T-cell (primary cell): ENCODE measurements at regions not wholly inside any gene's neighbourhood (a gene's known extent, or its start where the extent isn't known, plus 50 kb on each side); places are given as distances from the start of the nearest gene placed in this dataset.

Source experiments
- ATAC-seq, 4 experiments: fragments of 200-7000 bp in 3 of 4; fragments of 150-1000 bp in 1 of 4; cut with Tn5 transposase; replicated peaks in 1 of 4; 1 replicate in 3 of 4; 2 replicates in 1 of 4; pipeline ENCODE4 v1.10.0; 2021; ENCODE audit warnings: moderate library complexity in 3 of 4, mild to moderate bottlenecking in 2 of 4, moderate number of reproducible peaks in 1 of 4
- CTCF ChIA-PET, 2 donors: fragments of 300-600 bp; sonication (Branson Sonifier 250); formaldehyde crosslinking; loops; one replicate each; lab custom pipeline; 2022; ENCODE audit warnings: antibody characterized with exemption in 2 of 2; lab: Charles Lee
- POLR2A ChIA-PET, 2 donors: fragments of 300-600 bp; sonication (Branson Sonifier 250); formaldehyde crosslinking; loops; one replicate each; lab custom pipeline; 2022; ENCODE audit warnings: antibody characterized with exemption in 2 of 2; lab: Charles Lee
- DNase-seq, 35 experiments: peaks; one replicate each; pipeline versions ENCODE4 v3.0.0 to v3.0.0-alpha.2; 2013 to 2023
- H3K27ac ChIP-seq: one replicate; pipeline ENCODE4 v1.5.1; 2013; ENCODE audit warnings: low read length
- H3K27me3 ChIP-seq, 2 experiments: replicated peaks in 1 of 2; 1 replicate in 1 of 2; 2 replicates in 1 of 2; pipeline versions ENCODE4 v1.6.1 to v1.7.0; 2013; ENCODE audit warnings: low read length in 1 of 2, mixed read lengths in 1 of 2; ENCODE audit not compliant: control insufficient read depth in 2 of 2, insufficient read depth in 2 of 2; ENCODE audit errors: extremely low read depth in 1 of 2
- H3K36me3 ChIP-seq, 2 donors: 1 replicate in 1 of 2; 2 replicates in 1 of 2; pipeline versions ENCODE4 v1.6.1 to v1.7.0; 2013; ENCODE audit warnings: low read length in 1 of 2; ENCODE audit not compliant: control insufficient read depth in 2 of 2, insufficient read depth in 1 of 2; ENCODE audit errors: extremely low read depth in 1 of 2
- H3K4me1 ChIP-seq, 2 experiments: 1 replicate in 1 of 2; 2 replicates in 1 of 2; pipeline versions ENCODE4 v1.6.1 to v1.7.0; 2013; ENCODE audit warnings: low read length in 2 of 2, mixed read lengths in 1 of 2; ENCODE audit not compliant: insufficient read depth in 2 of 2, control insufficient read depth in 1 of 2; ENCODE audit errors: extremely low read depth in 1 of 2
- H3K4me3 ChIP-seq, 2 donors: 1 replicate in 1 of 2; 2 replicates in 1 of 2; pipeline versions ENCODE4 v1.5.1 to v1.7.0; 2013; ENCODE audit warnings: mild to moderate bottlenecking in 2 of 2, low read length in 1 of 2, moderate library complexity in 1 of 2; ENCODE audit not compliant: control insufficient read depth in 1 of 2; ENCODE audit errors: extremely low read depth in 1 of 2
- H3K9me3 ChIP-seq: 2 replicates; pipeline ENCODE4 v1.7.0; 2013
- H3K27ac Mint-ChIP-seq, 2 donors: one replicate each; pipeline ENCODE4 v1.8.0; 2020 to 2021; ENCODE audit warnings: mild to moderate bottlenecking in 2 of 2, mixed read lengths in 2 of 2
- H3K27me3 Mint-ChIP-seq, 2 donors: one replicate each; pipeline ENCODE4 v1.8.0; 2021 to 2022; ENCODE audit warnings: mixed read lengths in 2 of 2
- H3K36me3 Mint-ChIP-seq: one replicate; pipeline ENCODE4 v1.8.0; 2021; ENCODE audit warnings: mixed read lengths
- H3K4me1 Mint-ChIP-seq, 3 donors: one replicate each; pipeline ENCODE4 v1.8.0; 2020 to 2022; ENCODE audit warnings: mixed read lengths in 3 of 3, mild to moderate bottlenecking in 1 of 3
- H3K4me3 Mint-ChIP-seq, 3 donors: one replicate each; pipeline ENCODE4 v1.8.0; 2020 to 2022; ENCODE audit warnings: mild to moderate bottlenecking in 3 of 3, mixed read lengths in 3 of 3, moderate library complexity in 3 of 3
- H3K9me3 Mint-ChIP-seq, 3 donors: one replicate each; pipeline ENCODE4 v1.8.0; 2020 to 2022; ENCODE audit warnings: mixed read lengths in 3 of 3
- WGBS: methylation state at CpG from one replicate; pipeline ENCODE4 v1.1.5; 2013; ENCODE audit warnings: missing lambda C conversion rate; ENCODE audit not compliant: insufficient coverage; 5-methylcytosine and 5-hydroxymethylcytosine counted together

DNA sequence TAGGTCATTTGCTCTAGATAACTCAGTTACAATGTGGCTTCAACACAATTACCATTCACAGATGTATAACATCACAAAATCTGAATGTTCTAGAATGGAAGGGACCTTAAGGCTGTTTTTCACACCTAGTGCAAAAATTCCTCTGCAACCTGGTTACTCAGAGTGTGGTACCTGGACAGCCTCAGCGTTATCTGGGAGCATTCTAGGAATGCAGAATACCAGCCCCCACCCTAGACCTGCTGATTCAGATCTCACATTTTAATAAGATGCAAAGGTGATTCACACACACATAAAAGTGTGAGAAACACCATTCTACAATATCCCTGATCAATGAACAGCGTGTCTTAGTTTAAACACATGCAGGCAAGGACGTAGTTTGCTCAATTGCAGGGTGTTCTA, 233.1 kb downstream of the TDRD15 start:
- no peak overlapping the region for H3K27ac Mint-ChIP-seq
- Histone ChIP-seq H3K36me3 (no peaks in the 10 kb centered on the region), H3K9me3 (no peaks in the 10 kb centered on the region), H3K4me1 (no peaks in the 10 kb centered on the region), H3K27ac (no peak overlapping the region), H3K27me3 (peaks cover 0 to 4% of the 10 kb centered on the region in 2 experiments), H3K4me3 (no peak overlapping the region)
- ChIA-PET POLR2A (no interaction called here), CTCF (no interaction called here)
- no peaks in the 10 kb centered on the region for H3K4me1 Mint-ChIP-seq
- no peak overlapping the region for H3K4me3 Mint-ChIP-seq
- peaks cover 0 to 22% (median under 1%) of the 10 kb centered on the region in 3 donors for H3K9me3 Mint-ChIP-seq
- DNase-seq (no peak), ATAC-seq (no peak)
- 33% methylated on average over 1 of the region's 3 CpGs for WGBS
- no peaks in the 10 kb centered on the region for H3K27me3 Mint-ChIP-seq
- no peaks in the 10 kb centered on the region for H3K36me3 Mint-ChIP-seq

DNA sequence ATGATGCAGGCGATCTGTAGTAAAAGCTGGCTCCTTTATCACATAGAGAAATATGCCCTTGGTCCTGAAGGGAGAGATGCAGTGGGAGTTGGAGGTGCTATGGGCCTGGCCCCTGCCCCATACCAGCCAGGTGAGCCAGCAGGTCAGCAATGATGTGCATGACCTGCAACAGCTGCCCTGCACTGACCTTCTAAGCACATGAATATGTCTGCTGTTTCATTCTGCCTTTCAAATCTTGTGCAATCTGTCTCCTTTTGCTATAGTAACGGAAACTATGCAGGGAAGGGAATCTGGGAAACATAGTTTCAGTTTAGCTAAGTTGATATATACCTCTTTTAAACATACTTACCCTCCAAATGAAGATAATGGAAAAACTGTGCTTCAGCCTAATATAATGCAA, 235.2 kb downstream of the TDRD15 start:
- DNase-seq: no peak
- ChIA-PET POLR2A (no interaction called here), CTCF (no interaction called here)
- no peak overlapping the region for H3K27ac Mint-ChIP-seq
- no peaks in the 10 kb centered on the region for H3K4me1 ChIP-seq
- H3K4me3 ChIP-seq: no peak overlapping the region
- ATAC-seq: no peak
- H3K4me1 Mint-ChIP-seq: no peaks in the 10 kb centered on the region
- no peaks in the 10 kb centered on the region for H3K36me3 ChIP-seq
- no peaks in the 10 kb centered on the region for H3K9me3 ChIP-seq
- H3K9me3 Mint-ChIP-seq: peaks cover 0 to 17% (median 5%) of the 10 kb centered on the region in 3 donors
- no CpG with 5 or more reads among the region's 2 CpGs for WGBS
- H3K27ac ChIP-seq: no peak overlapping the region
- no peaks in the 10 kb centered on the region for H3K36me3 Mint-ChIP-seq
- no peaks in the 10 kb centered on the region for H3K27me3 Mint-ChIP-seq
- peaks cover 0 to 4% of the 10 kb centered on the region in 2 experiments for H3K27me3 ChIP-seq
- H3K4me3 Mint-ChIP-seq: no peak overlapping the region

GRCh38 chr2:21361384-21361783, 237.6 kb downstream of the TDRD15 start:
- peaks cover 0 to 2% of the 10 kb centered on the region in 2 experiments for H3K27me3 ChIP-seq
- no peaks in the 10 kb centered on the region for H3K9me3 ChIP-seq
- H3K4me3 ChIP-seq: no peak overlapping the region
- Mint-ChIP-seq H3K4me1 (no peaks in the 10 kb centered on the region), H3K27me3 (no peaks in the 10 kb centered on the region), H3K36me3 (no peaks in the 10 kb centered on the region), H3K9me3 (peaks cover 0 to 15% (median 5%) of the 10 kb centered on the region in 3 donors), H3K4me3 (no peak overlapping the region), H3K27ac (no peak overlapping the region)
- ChIA-PET POLR2A (no interaction called here), CTCF (interaction anchor here in 1 of 2 donors (0.6 kb wide), 1 partner anchor 1567 kb away, joined by 3 read pairs; no protein-coding TSS in a partner anchor)
- no peak for DNase-seq
- no peaks in the 10 kb centered on the region for H3K36me3 ChIP-seq
- H3K4me1 ChIP-seq: no peaks in the 10 kb centered on the region
- WGBS: 40% methylated on average over 1 of the region's 3 CpGs
- no peak overlapping the region for H3K27ac ChIP-seq
- no peak for ATAC-seq

GRCh38 chr2:21361957-21362486, 238.3 kb downstream of the TDRD15 start:
- WGBS: no CpG with 5 or more reads among the region's 5 CpGs
- CTCF ChIA-PET: interaction anchor here in 1 of 2 donors (0.6 kb wide), 1 partner anchor 1567 kb away, joined by 3 read pairs; no protein-coding TSS in a partner anchor
- no peaks in the 10 kb centered on the region for H3K27me3 ChIP-seq
- no peak overlapping the region for H3K4me3 ChIP-seq
- POLR2A ChIA-PET: no interaction called here
- H3K27me3 Mint-ChIP-seq: no peaks in the 10 kb centered on the region
- H3K4me1 ChIP-seq: no peaks in the 10 kb centered on the region
- H3K27ac ChIP-seq: no peak overlapping the region
- no peaks in the 10 kb centered on the region for H3K4me1 Mint-ChIP-seq
- H3K9me3 ChIP-seq: no peaks in the 10 kb centered on the region
- peaks cover 0 to 15% (median 5%) of the 10 kb centered on the region in 3 donors for H3K9me3 Mint-ChIP-seq
- no peak overlapping the region for H3K4me3 Mint-ChIP-seq
- no peak overlapping the region for H3K27ac Mint-ChIP-seq
- H3K36me3 ChIP-seq: no peaks in the 10 kb centered on the region
- DNase-seq: no peak
- no peak for ATAC-seq
- no peaks in the 10 kb centered on the region for H3K36me3 Mint-ChIP-seq

- Mint-ChIP-seq H3K27me3 (no peaks in the 10 kb centered on the region), H3K4me3 (no peak overlapping the region), H3K36me3 (no peaks in the 10 kb centered on the region), H3K9me3 (peaks cover 0 to 12% (median 5%) of the 10 kb centered on the region in 3 donors), H3K27ac (no peak overlapping the region), H3K4me1 (no peaks in the 10 kb centered on the region)
- ChIA-PET POLR2A (no interaction called here), CTCF (no interaction called here)
- ATAC-seq (no peak), DNase-seq (no peak)
- H3K9me3 ChIP-seq: no peaks in the 10 kb centered on the region
- WGBS: 67% methylated on average over 1 of the region's 3 CpGs
- H3K4me1 ChIP-seq: no peaks in the 10 kb centered on the region
- H3K27ac ChIP-seq: no peak overlapping the region
- H3K4me3 ChIP-seq: no peak overlapping the region
- H3K36me3 ChIP-seq: no peaks in the 10 kb centered on the region
- H3K27me3 ChIP-seq: no peaks in the 10 kb centered on the region
Observed at GRCh38 chr2:21363364-21363763, 239.6 kb downstream of the TDRD15 start.

- Histone ChIP-seq H3K27ac (no peak overlapping the region), H3K4me1 (no peaks in the 10 kb centered on the region), H3K36me3 (no peaks in the 10 kb centered on the region), H3K4me3 (no peak overlapping the region), H3K27me3 (no peaks in the 10 kb centered on the region), H3K9me3 (no peaks in the 10 kb centered on the region)
- ChIA-PET CTCF (no interaction called here), POLR2A (no interaction called here)
- no peaks in the 10 kb centered on the region for H3K36me3 Mint-ChIP-seq
- no peaks in the 10 kb centered on the region for H3K4me1 Mint-ChIP-seq
- 93% methylated on average over 3 of the region's 3 CpGs for WGBS
- DNase-seq (no peak), ATAC-seq (no peak)
- H3K4me3 Mint-ChIP-seq: no peak overlapping the region
- peaks cover 0 to 3% (median 3%) of the 10 kb centered on the region in 3 donors for H3K9me3 Mint-ChIP-seq
- H3K27ac Mint-ChIP-seq: no peak overlapping the region
- peaks cover 0 to 5% of the 10 kb centered on the region in 2 donors for H3K27me3 Mint-ChIP-seq
Observed at GRCh38 chr2:21367421-21367820, 243.7 kb downstream of the TDRD15 start.

GRCh38 chr2:21369787-21370186, 246.0 kb downstream of the TDRD15 start:
- CTCF ChIA-PET: no interaction called here
- no peaks in the 10 kb centered on the region for H3K36me3 Mint-ChIP-seq
- Histone ChIP-seq H3K27ac (no peak overlapping the region), H3K4me3 (no peak overlapping the region), H3K27me3 (no peaks in the 10 kb centered on the region), H3K4me1 (no peaks in the 10 kb centered on the region), H3K9me3 (no peaks in the 10 kb centered on the region), H3K36me3 (no peaks in the 10 kb centered on the region)
- H3K27me3 Mint-ChIP-seq: peaks cover 0 to 5% of the 10 kb centered on the region in 2 donors
- no peak for ATAC-seq
- H3K9me3 Mint-ChIP-seq: peaks cover 0 to 14% (median 0%) of the 10 kb centered on the region in 3 donors
- no peak for DNase-seq
- 80% methylated on average over 1 of the region's 2 CpGs for WGBS
- H3K27ac Mint-ChIP-seq: no peak overlapping the region
- no peaks in the 10 kb centered on the region for H3K4me1 Mint-ChIP-seq
- POLR2A ChIA-PET: no interaction called here
- H3K4me3 Mint-ChIP-seq: no peak overlapping the region
